KOPT-K1 (cell line): ENCODE measurements at regions not wholly inside any gene's neighbourhood (a gene's known extent, or its start where the extent isn't known, plus 50 kb on each side); places are given as distances from the start of the nearest gene placed in this dataset.

Source experiments
- H3K27ac ChIP-seq: fragments of 200-600 bp; sonication (generic); 2 replicates; pipeline ENCODE4 v1.5.1; 2016; ENCODE audit warnings: antibody characterized with exemption, mild to moderate bottlenecking, low read depth, low read length; ENCODE audit not compliant: poor library complexity, severe bottlenecking
- H3K36me3 ChIP-seq: fragments of 200-600 bp; sonication (generic); 2 replicates; pipeline ENCODE4 v1.5.1; 2017; ENCODE audit warnings: antibody characterized with exemption, mild to moderate bottlenecking, low read length, moderate library complexity; ENCODE audit not compliant: insufficient read depth
- H3K9me3 ChIP-seq: fragments of 200-600 bp; sonication (generic); 2 replicates; pipeline ENCODE4 v1.5.1; 2017; ENCODE audit warnings: antibody characterized with exemption, low read length, mild to moderate bottlenecking; ENCODE audit not compliant: insufficient read depth, poor library complexity, severe bottlenecking

DNA sequence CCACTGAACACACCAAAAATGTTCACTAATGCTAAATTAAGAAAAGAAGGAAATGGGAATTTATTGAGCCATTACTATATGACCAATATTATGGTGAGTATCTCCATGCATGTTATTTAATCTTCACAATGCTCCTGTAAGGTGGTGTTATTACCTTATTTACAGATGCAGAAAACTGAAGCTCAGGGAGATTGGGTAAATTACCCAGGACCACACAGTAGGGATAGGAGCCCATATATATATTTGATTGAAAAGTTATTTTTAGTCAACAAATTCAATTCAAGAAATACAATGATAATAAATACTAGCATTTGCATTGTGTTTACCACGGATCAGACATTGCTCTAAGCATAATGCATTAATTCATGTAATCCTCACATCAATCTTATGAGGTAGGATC is 202.2 kb upstream of the FBXO11 start:
- H3K27ac ChIP-seq, result no peak overlapping the region
- no peaks in the 10 kb centered on the region for H3K36me3 ChIP-seq
- H3K9me3 ChIP-seq, result no peaks in the 10 kb centered on the region

DNA sequence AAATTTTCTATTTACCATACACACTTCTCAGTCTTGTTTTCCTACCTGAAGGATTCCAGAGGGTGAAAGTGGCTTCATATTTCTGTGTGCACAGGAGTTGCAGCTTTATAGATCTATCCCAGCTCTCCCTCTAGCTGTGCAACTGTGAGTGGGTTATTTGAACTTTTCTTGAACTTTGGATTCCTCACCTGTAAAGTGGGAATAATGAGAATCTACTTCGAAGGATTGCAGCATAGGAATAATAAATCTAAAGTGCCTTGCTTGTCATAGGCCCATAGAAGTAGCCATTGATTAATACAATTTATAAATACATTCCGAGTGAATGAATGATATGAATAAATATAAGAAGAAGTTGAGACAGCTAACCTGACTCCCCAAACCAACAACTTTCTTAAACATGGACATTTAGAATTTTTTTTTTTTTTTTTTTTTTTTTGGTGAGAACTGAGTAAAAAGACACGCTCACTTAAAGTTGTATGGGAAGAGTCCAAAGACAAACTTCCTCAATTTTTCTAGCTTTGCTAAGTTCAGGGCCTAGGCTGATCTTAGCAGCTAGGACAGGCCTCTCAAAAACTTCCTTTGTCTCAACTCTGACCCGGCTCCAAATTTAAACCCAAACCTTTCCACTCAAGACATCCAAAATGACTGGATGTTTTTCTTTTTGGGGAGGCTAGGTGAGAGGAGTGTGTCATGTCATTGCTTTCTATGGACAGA is 203.3 kb upstream of the FBXO11 start:
- Histone ChIP-seq H3K27ac (no peak overlapping the region), H3K36me3 (no peaks in the 10 kb centered on the region), H3K9me3 (no peaks in the 10 kb centered on the region)

DNA sequence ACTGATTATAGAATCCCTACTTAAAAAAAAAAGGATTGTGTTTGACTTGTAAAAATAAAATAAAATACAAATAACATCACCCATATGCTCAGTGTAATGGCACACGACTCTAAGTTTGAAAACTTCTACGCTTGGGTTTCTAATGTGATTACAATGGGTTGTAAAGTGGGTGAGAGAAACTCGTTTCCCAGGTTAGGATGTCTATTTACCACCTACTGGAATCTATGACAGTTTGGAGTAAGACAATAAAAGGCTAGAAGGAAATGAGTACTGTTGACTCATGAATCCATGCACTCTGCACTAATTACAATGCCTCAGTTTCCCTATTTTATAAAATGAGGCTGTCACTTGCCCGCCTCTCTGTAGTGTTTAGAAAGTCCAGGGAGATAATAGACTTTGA is 204.0 kb upstream of the FOXN2 start:
- Histone ChIP-seq H3K27ac (no peak overlapping the region), H3K9me3 (no peaks in the 10 kb centered on the region), H3K36me3 (no peaks in the 10 kb centered on the region)

DNA sequence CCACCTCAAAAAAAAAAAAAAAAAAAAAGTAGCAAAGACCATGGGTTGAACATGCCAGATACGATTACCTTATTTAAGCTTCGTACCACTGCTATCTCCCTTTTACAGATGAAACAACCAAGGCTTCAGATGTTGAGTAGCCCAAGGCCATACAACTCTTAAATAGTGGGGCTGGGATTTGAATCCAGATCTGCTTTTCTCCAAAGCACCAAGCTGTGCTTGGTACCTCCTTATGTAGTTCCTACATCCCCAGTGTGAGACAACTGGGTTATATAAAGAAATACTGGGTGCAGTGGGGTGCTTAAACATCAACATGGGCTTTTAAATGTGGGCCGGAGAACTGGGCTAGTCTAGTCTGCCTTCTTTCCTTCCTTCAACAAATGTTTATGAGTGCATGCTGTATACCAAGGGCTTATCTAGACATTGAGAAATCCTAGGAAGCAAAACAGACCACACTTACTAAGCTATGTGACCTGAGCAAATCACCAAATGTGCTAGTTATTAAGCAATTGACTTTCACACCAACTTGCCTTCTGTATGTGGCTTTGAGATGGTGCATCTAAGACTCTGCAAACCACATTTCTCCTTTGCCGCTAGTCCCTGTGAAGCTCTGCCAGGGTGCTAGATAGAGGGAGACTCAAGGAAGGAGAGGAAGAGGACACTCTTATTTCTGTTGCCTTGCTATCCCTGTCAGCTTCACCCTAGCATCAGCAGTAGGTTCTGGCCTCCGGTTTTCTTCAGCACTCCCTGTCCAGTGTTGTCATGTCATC is 201.4 kb upstream of the FOXN2 start:
- Histone ChIP-seq H3K9me3 (no peaks in the 10 kb centered on the region), H3K27ac (no peak overlapping the region), H3K36me3 (no peaks in the 10 kb centered on the region)

DNA sequence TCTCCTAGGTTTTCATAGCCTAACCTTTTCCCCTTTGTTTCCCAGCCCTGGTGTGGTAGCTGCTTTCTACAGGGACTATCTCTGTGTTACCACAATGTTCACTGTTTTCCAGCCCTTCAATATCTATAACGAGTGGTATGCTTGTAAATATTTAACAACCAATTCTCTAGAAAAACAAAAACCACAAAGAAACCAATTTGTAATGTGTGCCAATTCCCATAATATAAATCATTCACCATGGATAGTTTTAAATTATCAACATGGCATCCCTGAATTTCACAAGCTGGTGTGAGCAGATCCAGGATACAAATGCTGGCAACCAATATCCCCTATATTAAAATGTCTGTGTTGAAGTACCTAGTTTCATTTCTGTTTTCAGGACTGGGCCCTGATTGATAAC is 200.7 kb upstream of the FOXN2 start:
- no peak overlapping the region for H3K27ac ChIP-seq
- H3K9me3 ChIP-seq, result no peaks in the 10 kb centered on the region
- no peaks in the 10 kb centered on the region for H3K36me3 ChIP-seq

DNA sequence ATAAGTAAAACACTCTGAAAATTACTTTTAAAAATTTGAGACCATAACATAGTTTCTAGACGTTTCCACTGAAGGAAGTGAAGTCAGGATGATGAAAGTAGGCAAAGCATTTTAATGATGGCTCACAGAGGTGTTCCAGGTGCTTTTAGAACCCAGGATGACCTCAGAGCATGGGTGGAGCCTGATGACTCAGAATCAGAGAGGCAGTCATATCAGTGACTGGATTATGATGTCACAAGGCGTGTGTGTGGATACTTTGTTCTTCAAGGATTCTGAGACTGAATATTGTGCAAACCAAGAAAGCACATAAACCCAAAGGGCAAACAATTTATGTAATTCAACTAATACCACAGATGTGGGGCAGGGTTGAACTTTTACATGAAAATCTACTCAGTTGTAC is 200.2 kb upstream of the FOXN2 start:
- Histone ChIP-seq H3K27ac (no peak overlapping the region), H3K36me3 (no peaks in the 10 kb centered on the region), H3K9me3 (no peaks in the 10 kb centered on the region)

DNA sequence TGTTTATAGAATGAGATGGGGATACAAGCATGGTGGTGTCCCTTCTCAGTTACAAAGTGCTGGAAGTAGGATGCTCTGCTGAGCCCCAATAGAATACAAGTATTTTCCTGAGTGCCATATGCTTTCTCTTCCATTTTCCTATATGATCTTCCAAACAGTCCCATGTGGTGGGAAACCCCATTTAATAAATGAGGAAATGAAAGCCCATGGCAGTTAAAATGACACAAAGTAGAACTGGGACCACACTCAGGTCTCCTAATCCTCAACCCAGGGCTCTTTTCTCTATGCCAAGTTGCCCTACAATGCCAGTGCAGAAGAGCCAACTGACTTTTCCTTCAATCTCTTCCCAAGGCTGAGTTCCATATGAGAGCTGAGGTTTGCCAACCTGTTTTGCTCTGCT is 198.0 kb upstream of the FOXN2 start:
- no peak overlapping the region for H3K27ac ChIP-seq
- H3K9me3 ChIP-seq, result no peaks in the 10 kb centered on the region
- H3K36me3 ChIP-seq, result no peaks in the 10 kb centered on the region

DNA sequence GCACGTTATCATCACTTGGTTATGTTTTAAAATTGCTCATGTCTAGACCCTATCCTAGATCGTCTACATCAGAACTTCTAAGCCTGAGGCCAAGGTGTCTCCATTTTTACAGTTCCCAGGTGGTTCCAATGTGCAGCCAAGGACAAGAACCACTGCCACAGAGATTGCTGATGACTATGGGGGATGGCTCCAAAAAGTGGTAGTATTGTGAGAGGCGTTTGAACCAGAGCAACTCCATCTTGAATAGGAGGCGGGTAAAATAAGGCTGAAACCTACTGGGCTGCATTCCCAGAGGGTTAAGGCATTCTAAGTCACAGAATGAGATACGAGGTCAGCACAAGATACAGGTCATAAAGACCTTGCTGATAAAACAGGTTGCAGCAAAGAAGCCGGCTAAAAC is 195.6 kb upstream of the FOXN2 start:
- H3K9me3 ChIP-seq, result no peaks in the 10 kb centered on the region
- H3K27ac ChIP-seq, result no peak overlapping the region
- no peaks in the 10 kb centered on the region for H3K36me3 ChIP-seq

DNA sequence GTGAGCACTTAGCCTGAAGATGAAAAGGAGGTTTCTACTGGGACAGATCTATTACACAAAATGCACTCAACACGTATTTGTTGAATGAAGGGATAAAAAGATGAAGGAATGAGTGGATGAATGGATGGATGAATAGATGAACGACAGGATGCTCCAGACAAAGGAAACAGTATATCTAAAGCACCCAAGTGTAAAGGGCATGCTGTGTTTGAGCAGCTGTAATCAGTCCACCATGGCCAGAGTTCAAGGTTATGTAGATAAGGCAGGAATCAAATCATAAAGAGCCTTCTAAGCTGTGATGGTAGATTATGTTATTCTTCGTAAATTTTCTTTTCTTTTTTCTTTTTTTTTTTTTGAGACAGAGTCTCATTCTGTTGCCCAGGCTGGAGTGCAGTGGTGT is 194.4 kb upstream of the FOXN2 start:
- Histone ChIP-seq H3K9me3 (no peaks in the 10 kb centered on the region), H3K36me3 (no peaks in the 10 kb centered on the region), H3K27ac (no peak overlapping the region)

DNA sequence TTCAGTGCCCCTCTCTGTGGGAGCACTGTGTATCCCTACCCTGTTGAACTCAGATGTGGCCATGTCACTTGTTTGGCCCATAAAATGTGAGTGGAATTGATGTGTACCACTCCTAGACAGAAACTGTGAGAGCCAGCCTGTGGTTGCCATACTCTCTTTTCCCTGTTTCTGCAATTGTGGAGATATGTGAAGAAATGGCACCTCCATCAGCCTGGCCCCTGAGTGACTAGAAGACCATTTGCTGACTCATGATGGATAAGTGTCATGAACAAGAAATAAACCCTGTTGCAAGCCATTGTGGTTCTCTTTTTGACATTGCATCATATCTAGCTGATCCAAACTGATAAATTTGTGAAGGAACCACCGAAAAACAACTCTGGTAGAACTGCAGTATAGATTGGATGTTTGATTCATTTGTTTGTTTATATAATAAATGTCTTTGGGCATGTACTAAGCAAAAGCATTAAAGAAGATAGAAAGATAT is 193.7 kb upstream of the FOXN2 start:
- no peak overlapping the region for H3K27ac ChIP-seq
- H3K36me3 ChIP-seq, result no peaks in the 10 kb centered on the region
- H3K9me3 ChIP-seq, result no peaks in the 10 kb centered on the region

DNA sequence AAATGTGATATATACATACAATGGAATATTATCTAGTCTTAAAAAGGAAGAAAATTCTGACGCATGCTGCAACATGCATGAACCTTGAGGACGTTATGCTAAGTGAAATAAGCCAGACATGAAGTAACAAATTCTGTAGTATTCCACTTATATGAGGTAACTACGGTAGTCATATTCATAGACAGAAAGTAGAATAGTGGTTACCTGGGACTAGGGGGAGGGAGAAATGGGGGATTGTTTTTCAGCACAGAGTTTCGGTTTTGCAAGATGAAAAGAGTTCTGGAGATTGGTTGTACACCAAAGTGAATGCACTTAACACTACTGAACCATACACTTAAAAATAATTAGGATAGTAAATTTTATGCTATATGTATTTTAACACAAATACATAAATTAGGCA is 192.3 kb upstream of the FOXN2 start:
- no peak overlapping the region for H3K27ac ChIP-seq
- no peaks in the 10 kb centered on the region for H3K9me3 ChIP-seq
- no peaks in the 10 kb centered on the region for H3K36me3 ChIP-seq

DNA sequence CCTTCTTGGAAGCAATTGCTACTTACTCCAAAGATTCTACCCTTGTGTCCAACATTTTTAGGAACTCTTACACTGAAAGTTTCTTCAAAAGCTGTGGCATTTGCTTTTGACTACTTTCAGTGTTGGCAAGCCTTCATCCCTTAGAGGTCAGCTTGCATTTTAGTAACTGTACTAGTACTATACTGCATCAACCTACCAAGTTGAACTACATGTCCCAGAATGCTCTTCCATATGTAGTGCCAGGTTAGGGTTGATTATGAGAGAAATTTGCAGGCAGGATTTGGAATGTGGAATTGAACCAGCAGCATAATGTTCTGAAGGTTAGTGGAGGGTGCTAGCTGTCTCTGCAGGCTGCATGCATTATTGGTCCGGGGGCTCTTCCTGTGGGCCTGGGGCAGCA is 189.9 kb upstream of the FOXN2 start:
- Histone ChIP-seq H3K27ac (no peak overlapping the region), H3K36me3 (no peaks in the 10 kb centered on the region), H3K9me3 (no peaks in the 10 kb centered on the region)

DNA sequence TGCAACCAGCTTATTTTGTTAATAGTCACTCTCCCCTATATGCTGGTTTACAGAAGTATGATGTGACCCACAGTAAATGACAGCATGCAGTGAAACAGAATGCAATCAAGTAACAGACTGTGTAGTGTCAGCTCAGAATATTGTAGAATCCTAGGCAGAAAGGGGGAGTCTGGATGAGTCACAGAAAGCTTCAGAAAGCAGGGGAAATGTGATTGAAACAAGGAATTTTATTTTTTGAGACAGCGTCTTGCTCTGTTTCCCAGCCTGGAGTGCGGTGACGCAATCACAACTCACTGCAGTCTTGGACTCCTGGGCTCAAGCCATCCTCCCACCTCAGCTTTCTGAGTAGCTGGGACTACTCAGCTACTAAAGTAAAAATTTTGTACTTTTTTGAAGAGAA is 188.3 kb upstream of the FOXN2 start:
- Histone ChIP-seq H3K9me3 (no peaks in the 10 kb centered on the region), H3K27ac (no peak overlapping the region), H3K36me3 (no peaks in the 10 kb centered on the region)

DNA sequence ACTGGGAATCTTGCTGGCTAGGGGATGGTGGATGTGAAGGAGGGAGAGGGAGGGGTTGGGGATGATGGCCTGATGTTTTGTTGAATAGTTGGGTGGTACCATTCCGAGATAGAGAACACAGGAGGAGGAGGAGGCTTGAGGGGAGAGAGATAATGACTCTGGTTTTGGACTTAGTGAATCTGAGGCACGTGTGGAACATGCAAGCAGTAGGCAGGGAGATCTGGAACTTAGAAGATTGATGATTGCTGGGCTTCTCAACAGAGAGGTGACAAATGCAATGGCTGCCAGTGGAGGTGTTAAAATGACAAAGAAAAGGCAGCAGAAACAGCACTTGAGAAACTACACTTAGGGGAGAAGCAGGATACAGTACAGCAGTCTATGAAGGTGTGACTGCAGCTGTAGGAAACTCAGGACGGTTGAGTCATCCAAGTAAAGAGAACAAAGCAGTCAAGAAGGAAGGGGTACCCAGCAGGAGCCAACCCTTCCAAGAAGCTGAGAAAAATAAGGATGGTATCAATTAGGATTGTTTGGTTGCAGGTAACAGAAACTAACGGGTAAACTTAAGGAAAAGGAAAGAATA is 186.8 kb upstream of the FOXN2 start:
- no peaks in the 10 kb centered on the region for H3K36me3 ChIP-seq
- no peak overlapping the region for H3K27ac ChIP-seq
- no peaks in the 10 kb centered on the region for H3K9me3 ChIP-seq

DNA sequence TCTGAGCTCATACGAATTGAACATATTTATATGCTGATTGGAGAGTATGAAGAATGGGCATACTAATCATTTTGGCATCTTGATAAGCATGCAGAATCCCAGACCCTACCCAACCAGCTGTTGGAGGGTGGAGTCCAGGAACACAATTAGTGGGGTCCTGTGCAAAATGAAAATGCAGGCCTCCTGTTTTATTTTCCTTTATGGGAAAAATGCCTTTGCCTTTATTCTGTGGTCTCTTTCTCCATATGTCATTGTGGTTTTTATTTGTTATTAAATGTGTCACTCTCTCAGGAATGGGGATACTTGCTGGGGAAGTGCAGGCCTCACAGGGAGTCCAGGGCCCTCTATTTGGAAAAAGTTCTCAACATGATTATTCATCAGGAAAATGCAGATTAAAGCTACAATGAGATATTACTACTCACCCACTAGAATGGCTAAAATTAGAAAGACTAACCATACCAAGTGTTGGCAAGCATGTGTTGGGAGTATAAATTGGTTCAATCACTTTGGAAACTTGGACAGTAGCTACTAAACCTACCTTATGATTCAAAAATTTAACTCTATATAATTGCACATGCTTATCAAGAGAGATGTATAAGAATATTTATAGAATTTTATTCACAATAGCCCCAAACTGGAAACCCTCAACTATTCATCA is 185.1 kb upstream of the FOXN2 start:
- H3K36me3 ChIP-seq, result no peaks in the 10 kb centered on the region
- H3K9me3 ChIP-seq, result no peaks in the 10 kb centered on the region
- no peak overlapping the region for H3K27ac ChIP-seq
